Medulla oblongata (tissue), 1 donor: ENCODE measurements at regions not wholly inside any gene's neighbourhood (a gene's known extent, or its start where the extent isn't known, plus 50 kb on each side); places are given as distances from the start of the nearest gene placed in this dataset.
"Not testable (repeated sequence)": the region's sequence is repeated elsewhere in the genome, so short reads cannot be mapped to it uniquely, and the experiment has no call there.

Source experiments
- DNase-seq: peaks from one replicate; pipeline ENCODE4 v3.0.0-alpha.2; 2015; ENCODE audit errors: extremely low spot score

DNA sequence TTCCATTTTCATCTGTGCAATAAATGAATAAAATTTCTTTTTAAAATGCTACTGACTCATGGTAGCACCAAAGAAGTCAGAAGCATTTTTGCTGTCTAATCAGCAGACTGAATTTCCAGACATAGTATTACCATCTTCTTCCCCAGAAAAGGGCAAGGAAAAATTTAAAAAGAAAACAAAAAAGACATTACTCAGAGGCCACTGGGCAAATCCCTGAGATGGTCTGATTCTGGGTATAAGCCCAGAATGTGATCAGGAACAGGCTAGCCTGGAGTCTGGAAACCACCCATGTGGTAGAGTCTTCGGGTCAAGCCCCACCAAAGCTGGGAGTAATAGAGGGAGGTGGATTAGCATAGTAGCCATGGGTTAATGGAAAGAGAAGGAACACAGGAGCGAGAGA, 342.8 kb downstream of the FBXW7 start:
- no peak for DNase-seq

DNA sequence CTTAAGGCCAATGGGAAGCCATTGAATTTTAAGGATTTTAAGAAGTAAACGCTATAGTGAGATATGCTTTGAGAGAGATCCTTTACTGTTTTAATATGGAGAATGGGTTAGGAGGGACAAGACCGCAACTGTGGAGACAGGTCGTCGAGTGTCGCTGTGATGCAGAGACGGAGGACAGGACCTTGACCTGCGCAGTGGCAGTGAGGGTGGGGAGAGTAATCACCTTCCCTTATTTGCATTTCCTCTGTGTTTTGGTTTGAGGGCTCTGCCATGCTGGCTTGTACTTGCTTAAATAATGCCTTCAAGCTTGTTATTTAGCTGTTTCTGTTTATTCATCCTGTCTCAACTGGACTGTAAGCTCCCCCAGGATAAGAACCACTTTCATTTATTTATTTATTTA, 345.0 kb downstream of the FBXW7 start:
- no peak for DNase-seq

DNA sequence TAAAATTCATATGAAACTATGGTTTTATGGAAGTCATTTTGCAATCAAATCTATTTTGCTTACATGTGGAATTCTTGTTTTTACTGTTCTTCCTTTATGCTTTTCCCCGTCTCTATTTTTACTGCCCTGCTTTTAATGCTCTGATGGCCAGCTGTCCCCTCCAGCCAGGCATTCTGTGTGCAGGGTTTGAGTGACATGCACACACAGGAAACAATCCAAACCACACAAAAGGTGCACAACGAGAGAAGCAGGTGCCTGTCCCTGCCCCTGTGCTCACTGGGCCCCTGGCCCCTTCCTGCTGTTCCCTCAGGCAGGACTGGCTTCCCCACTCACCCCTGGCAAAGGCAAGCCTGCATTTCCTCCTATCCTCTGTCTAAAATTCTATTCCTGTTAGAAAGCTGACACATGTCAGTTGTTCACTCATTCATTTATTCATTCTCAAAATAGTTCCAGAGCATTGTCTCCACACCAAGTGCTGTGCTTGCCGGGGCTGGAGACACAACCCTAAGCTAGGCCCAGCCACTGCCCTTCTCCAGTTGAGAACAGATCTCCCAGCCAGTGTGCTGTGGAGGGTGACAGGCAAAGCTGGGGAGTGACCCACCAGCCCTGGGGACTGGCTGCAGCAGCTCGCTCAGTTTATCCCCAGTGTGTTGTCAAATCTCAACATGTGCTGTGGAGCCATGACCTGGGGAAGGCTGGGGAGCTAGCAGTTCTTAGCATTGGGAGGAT, 346.3 kb downstream of the FBXW7 start:
- no peak for DNase-seq

DNA sequence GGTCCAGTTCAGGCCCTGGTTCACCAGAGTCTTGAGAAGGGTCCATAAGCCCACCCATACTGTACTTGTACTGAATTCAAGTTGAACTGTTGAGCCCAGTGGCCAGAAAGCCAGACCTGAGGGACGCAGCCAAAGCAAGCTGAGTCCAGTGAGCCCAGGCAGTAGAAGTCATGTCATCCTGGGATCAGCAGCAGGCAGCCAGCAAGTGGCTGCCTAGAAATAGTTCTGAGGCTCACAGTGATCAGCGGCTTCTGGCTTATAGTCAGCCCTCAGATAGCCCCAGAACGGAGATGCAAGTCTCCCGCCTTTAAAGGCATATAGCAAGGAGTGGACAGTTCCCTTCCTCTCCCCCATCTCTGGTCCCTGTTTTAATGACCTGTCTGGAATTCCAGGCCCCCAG, 347.1 kb downstream of the FBXW7 start:
- no peak for DNase-seq

DNA sequence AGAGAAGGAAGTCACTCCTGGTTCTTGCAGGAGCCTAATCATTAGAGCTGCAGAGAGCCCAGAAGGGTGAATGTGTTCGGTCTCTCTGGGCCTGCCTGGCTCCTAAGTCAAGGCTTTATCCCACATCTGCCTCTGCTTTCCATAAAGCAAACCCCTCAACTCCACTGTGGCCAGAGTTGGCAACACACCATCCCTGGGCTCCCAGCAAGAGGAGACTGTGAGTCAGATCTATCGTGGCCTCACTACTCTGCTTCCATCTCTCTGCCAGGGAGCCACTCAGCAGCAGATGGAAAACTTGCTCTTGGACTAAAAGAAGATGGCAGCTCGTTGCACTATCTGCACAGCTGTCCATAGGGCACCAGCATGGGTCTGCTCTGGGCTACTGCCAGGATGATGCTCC, 348.2 kb downstream of the FBXW7 start:
- DNase-seq: no peak

DNA sequence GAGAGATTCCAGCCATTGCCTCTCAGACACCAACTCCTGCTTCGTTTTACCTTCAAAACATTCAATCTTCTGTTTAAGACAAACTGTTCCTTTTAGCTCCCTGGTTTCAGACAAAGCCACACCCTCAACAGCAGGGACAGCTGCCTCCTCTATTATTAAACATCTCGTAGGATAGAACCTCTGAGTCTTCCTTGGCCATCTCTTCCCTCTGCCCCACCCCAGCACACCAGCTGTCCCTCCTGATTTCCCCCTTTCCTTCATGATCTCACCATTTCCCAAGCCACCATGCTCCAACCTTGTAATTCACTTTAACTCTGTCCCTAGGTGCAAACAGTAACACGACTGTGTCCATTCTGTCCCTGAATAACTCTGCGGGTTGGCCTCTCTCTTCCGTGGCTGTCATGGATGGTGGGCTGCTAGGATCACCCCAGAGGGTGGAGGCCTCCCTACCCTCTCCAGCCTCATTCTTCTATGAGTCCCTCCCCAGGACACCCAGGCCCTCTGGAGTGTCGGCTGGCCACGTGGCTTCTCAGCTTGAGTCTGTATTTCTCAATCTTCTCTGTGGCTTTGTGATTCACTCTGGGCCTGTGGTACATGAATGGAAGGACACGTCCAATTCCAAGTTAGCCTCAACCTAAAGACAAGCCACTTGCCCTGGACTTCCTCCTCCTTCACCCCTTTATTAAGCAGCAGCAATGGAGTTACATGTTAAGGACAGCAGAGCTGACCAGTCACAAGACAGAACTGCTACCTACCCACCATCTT, 349.9 kb downstream of the FBXW7 start:
- no peak for DNase-seq

DNA sequence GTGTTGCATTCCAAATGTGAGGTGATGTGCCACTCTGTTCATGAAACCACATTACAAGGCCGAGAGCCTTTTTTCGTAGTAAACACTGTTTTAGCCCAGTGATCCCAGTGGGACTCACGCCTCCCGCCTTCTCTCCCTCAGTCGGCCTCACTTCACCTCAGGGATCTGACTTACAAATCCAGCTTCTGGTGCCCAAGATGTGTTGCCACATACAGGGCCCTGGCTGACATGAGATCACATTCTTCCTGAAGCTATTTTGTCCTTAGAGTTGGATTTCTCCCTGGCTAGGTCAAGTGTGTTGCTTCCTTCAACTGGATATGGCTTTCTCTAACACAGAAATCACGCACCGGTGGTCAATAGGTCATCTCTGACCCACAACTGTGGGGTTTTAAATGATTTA, 354.7 kb downstream of the FBXW7 start:
- DNase-seq: no peak

DNA sequence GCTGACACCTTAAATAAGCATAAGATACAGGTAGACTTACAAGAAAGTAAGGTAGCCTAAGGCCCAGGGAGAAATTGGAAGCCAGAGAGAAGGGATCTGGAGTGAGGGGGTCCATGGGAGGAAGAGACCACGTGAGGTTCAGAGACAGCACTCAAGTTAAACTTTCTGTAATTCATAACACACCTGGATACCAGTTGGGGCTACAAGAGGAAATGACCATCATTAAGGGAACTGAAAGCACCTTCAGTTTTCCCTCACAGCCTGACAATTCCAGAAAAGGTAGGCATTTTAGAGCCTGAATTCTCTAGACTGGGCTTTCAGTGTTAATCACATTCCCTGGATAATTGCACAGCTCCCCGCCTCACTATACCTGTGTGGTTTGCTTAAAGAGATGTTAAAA, 355.5 kb downstream of the FBXW7 start:
- DNase-seq: no peak

DNA sequence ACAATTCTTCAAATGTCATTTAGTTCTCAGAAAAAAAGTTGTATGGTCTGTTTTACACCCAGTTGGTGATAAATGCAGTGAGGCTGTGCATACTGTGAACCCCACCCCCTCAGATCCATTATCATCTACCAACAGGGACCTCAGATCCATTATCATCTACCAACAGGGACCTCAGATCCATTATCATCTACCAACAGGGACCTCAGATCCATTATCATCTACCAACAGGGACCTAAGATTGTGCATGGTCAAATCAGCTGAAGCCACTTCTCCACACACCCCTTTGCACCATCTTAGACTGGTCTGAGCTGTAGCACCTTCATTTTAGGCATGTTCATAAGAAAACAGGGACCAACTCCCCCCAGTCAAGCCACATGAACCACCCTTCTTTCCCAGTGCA, 358.4 kb downstream of the FBXW7 start:
- not testable (repeated sequence) for DNase-seq

DNA sequence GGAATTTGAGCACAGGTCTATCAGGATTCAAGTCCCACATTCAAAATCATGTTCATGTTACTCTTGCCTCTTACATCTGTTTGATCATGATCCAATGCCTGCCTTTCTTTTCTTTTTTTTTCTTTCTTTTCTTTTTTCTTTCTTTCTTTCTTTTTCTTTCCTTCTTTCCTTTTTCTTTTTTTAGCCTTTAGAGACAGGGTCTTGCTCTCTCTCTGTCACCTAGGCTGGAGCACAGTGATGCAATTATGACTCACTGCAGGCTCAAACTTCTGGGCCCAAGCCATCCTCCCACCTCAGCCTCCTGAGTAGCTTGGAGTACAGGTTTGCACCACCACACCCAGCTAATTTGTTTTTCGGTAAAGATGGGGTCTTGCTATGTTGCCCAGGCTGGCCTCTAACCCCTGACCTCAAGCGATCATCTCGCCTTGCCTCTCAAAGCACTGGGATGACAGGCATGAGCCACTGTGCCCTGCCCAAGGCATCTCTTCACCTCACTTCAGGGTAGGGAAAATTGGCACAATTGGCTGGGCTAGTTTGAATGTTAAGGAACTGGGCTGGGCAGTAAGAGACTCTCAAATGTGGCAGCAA, 359.2 kb downstream of the FBXW7 start:
- no peak for DNase-seq

DNA sequence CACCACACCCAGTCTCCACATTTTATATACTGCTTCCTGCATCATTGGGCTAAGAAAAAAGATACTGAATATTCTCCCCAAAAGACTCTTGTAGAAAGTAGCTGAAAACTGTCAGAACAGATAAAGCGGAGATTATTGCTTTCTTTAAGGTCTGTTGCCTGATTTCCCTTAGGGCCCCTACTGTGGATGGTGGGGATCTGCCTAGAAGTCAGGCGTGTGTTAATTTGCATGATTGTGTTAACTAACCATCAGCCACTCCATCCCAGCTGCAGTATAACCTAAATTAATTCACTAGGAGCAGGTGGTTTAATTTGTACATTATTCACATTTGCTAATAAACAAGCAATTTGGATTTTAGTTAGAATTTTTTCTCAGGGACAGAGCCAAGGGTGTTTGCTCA, 360.3 kb downstream of the FBXW7 start:
- DNase-seq: no peak

DNA sequence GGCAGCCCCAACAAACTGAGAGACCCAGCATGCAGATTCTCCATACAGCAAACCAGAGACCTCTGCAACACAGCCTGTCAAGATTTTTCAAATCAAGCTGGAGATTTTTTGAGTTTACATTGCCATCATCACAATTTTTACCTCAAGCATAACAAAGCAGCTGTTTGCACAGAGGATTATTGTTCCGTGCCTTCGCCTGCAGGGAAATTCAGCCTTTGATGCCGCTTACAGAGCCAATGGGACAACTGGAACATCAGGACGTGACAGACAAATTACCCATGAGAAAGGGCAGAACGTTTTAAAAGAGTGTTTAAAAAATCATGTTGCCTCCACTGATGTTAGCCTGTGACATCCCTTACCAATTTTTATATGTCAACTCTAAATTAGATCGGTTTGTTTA, 363.7 kb downstream of the FBXW7 start:
- DNase-seq: peak; percentile 12

DNA sequence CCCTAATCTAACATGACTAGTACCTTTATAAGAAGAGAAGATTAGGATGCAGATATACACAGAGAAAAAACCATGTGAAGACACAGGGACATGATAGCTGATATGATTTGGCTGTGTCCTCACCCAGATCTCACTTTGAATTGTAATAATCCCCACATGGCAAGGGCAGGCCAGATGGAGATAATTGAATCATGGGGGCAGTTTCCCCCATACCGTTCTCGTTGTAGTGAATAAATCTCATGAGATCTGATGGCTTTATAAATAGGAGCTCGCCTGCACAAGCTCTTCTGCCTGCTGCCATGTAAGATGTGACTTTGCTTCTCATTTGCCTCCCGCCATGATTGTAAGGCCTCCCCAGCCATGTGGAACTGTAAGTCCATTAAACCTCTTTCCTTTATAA, 364.3 kb downstream of the FBXW7 start:
- DNase-seq: no peak

DNA sequence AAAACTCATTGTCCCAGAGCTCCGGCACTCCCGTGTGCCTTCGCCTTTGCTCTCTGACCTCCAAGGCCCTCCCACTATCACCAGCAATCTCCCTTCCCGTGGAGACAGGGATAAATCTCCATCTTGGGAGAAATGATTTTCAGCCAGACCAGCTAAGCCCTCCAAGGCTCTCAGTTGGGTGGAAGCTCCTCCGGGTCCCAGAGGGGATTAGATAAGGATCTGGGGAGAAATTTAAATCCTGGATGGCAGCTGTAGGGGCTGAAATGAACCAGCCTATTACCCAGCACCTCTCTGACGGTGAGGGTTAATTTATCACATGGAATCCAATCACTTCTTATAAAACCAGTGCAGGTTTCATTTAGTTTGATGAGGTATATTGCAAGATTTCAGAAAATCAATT, 366.2 kb downstream of the FBXW7 start:
- DNase-seq: no peak

DNA sequence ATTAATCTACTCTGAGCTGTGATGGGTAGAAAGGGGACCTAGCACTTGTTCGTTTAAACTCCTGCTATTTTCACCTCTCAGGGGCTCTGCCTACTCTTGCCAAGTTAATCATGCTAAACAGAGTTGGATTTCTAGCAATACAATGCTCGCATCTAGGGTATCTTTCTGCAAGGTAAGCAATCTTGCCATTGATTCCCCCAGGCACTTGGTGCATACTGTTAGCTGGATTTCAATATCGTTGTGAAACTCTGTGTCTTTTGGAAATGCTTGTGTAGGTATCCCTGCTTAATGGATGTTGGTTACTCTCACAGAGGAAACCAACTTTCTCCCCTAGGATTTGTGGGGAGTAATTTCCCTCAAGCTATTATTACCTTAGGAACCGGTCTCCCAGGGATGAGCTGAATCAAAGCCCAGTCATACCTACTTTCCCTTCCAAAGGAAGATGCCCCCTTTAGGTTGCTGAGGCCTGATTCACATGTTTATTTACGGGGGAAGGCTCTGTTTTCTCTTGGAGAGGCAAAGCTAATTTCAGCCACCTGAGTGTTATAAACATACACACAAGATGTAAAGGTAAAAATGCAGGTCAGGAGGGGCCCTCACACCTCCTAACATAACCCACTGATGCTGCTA, 366.8 kb downstream of the FBXW7 start:
- no peak for DNase-seq

DNA sequence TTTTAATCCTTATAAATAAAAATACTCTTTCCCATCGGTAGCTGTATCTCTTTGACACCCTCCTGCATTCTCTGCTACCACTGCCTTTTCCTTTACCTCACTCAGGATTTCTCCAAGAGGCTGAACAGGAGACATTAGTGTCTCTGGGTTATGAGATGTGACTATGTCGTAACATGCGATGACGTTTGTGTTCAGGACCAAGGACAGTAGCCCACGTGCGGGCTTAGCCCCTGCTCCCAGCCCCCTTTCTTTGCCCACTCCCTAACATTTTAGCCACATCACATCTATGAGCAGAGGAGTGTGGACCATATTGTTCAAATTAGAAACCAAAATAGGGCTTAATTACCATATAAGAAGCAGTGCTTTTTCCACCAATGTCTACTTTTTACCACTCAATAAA, 369.3 kb downstream of the FBXW7 start:
- DNase-seq: no peak

DNA sequence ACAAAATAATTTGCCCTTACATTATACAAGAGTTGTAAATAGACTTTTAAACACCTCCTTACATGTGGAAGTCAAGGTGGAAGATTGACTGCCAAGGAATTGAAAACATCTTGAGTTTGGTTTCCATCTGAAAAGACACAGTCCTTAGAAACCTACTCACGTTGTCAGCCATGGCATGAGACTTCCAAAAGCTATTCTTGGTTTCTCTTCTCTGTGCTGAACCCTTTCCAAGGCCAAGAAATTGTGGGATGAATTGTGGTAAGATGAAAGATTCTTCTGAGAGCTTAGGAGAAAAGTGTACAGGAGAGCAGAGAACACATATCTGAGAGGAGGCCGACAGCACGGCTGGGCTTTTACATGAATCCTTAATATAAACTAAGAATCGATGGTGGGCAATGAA, 370.0 kb downstream of the FBXW7 start:
- DNase-seq: peak; percentile 11

DNA sequence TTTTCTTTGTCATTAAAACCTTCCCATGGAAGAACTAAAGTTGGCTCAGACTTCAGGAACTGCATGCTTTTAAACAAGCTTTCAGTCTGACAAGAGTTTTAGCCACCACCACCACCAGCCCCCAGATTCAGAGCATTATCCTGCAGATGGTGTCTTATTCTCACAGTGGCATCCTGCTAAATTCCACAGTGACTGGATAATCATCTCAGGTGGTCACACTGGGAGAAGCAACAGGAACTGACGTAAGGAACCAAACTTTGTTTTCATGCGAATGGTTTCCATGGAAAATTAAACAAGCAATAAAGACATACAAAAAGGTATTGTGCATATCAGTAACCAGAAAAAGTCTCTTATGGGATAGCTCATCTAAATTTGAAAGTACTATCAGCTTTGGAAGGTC, 370.7 kb downstream of the FBXW7 start:
- DNase-seq: no peak

DNA sequence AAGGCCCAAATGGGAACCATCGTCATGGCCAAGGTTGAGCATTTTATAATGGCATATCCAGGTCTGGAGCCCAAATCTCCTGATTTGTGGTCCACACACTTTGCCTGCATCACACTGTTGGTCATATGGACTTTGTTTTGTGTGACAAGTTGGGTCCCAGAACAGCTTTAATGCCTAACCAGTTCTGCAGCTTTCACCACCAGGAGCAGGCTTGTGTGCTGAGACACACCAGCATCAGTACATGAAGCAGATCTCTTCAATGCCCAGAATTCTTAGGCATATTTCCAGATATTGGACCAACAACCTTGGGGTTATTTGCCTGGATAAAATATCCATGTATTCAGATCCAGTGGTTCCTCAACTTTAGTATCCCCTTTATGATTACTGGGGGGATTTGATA, 371.3 kb downstream of the FBXW7 start:
- no peak for DNase-seq

DNA sequence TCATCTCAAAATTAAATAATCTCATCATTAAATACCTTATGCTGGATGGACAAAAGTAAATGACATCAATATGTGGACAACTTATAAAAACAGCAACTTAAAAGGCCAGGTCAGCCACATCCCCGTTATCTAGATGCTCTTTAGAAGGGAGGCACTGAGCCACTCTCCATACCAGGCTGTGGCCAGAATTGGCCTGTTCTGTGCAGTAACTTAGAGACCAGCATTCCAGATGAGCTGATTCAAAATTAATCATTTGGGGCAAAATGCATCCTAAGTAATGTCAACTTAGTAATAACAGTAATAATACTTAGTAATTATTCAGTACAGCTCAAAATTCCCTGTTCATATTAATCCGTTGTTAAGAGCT, 373.6 kb downstream of the FBXW7 start:
- DNase-seq: no peak

DNA sequence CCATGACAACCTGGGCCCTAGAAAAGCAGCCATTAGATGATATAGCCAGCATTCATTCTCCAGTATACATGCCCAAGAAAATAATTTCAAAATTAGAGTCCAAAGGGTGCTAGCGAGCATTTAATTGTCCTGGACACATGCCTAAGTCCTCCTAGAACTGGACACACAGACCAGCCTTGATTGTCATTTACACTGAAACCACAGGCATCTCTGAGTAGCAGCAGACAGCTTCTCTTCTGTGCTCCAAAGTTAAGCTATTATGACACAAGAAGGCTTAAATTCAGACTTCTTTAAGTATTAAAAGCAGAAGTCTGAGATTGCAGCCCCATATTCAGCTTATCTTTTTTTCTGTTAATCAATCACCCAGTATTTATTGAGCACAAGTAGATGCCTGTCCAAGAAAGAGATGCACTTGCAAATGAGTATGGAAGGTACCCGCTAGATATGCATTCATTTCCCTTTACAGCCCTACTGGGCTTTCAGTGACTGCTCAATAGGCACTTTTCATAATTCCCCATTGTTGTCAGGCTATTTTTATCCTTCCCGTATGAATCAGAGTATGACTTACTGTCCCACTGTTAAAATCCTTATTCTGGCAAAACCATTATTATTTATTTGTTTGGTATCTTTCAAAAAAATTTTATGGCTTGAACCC, 374.1 kb downstream of the FBXW7 start:
- DNase-seq: no peak

DNA sequence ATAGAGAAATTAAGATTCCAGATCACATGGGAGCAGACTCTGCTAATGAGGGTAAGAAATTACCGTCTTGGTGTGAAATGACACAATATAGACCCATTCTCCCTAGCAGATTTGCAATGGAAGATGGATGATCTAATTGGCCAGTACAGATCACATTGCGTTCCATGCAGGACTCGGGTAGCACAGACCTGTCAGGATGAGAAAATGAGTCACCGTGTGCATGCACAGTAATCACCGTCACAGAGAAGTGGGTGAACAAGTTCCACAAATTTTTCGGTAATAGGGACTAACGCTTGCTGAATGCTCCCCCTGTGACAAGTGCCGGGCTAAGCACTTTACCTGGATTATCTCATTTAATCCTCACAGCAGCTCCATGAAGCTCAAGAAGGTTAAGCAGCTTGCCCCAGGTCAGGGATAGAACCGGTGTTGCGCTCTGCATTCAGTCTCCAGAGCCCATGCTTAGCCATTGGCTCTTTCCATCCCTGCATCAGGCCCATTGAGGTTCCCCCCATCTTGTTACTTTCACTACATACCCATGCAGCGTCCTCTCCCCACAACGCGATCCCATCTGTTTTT, 375.6 kb downstream of the FBXW7 start:
- no peak for DNase-seq
